H1 (cell line): ENCODE measurements at regions not wholly inside any gene's neighbourhood (a gene's known extent, or its start where the extent isn't known, plus 50 kb on each side); places are given as distances from the start of the nearest gene placed in this dataset.

Experiments
- ATF2 ChIP-seq: IDR thresholded peaks from 2 replicates; pipeline ENCODE4 v1.6.1; 2012; ENCODE audit warnings: low read length, inconsistent platforms
- ATF3 ChIP-seq: IDR thresholded peaks from 2 replicates; pipeline ENCODE4 v1.6.1; 2011; ENCODE audit warnings: low read depth, mild to moderate bottlenecking, low read length; ENCODE audit not compliant: insufficient read depth
- BACH1 ChIP-seq: IDR thresholded peaks from 2 replicates; pipeline ENCODE4 v1.6.1; 2012; ENCODE audit warnings: low read length, improper control_type of control experiment
- CEBPB ChIP-seq: IDR thresholded peaks from 2 replicates; pipeline ENCODE4 v1.6.1; 2012; ENCODE audit warnings: low read depth, low read length
- CHD2 ChIP-seq: IDR thresholded peaks from 2 replicates; pipeline ENCODE4 v1.6.1; 2012; ENCODE audit warnings: low read length, improper control_type of control experiment
- EZH2 ChIP-seq: fragments of 200-600 bp; sonication (generic); IDR thresholded peaks from 2 replicates; pipeline ENCODE4 v1.7.1; 2012; ENCODE audit warnings: low read depth, mild to moderate bottlenecking, moderate library complexity, low read length, inconsistent platforms; ENCODE audit not compliant: severe bottlenecking
- HDAC6 ChIP-seq: IDR thresholded peaks from one replicate; pipeline ENCODE4 v1.7.1; 2012; ENCODE audit warnings: low read depth, mild to moderate bottlenecking, inconsistent platforms, low read length, moderate library complexity
- JUN ChIP-seq: IDR thresholded peaks from 2 replicates; pipeline ENCODE4 v1.6.1; 2011; ENCODE audit warnings: low read depth, mild to moderate bottlenecking, improper control_type of control experiment, low read length
- MAX ChIP-seq: IDR thresholded peaks from 2 replicates; pipeline ENCODE4 v1.6.1; 2012; ENCODE audit warnings: inconsistent platforms
- POLR2A ChIP-seq, 2 experiments: IDR thresholded peaks; 1 replicate in 1 of 2; 2 replicates in 1 of 2; pipeline ENCODE4 v1.6.1; 2011; ENCODE audit warnings: low read depth in 2 of 2, low read length in 2 of 2, mild to moderate bottlenecking in 2 of 2; ENCODE audit errors: control extremely low read depth in 1 of 2
- POLR2AphosphoS5 ChIP-seq: IDR thresholded peaks from 2 replicates; pipeline ENCODE4 v1.6.1; 2011; ENCODE audit warnings: low read depth, low read length
- SIN3A ChIP-seq, 2 experiments: IDR thresholded peaks in 1 of 2; conservative IDR thresholded peaks in 1 of 2; 2 replicates each; pipeline ENCODE4 v1.6.1; 2011 to 2012; ENCODE audit warnings: low read length in 2 of 2, improper control_type of control experiment in 1 of 2, low read depth in 1 of 2, mild to moderate bottlenecking in 1 of 2
- TAF1 ChIP-seq: IDR thresholded peaks from 2 replicates; pipeline ENCODE4 v1.6.1; 2011; ENCODE audit warnings: mild to moderate bottlenecking, low read depth, low read length
- YY1 ChIP-seq: IDR thresholded peaks from 2 replicates; pipeline ENCODE4 v1.6.1; 2011; ENCODE audit warnings: low read depth, mild to moderate bottlenecking, low read length

- TF ChIP-seq SIN3A (conservative IDR thresholded peaks at IDR 0.05 in 1 of 2, IDR thresholded peaks at IDR 0.05 in 1 of 2; ENCODE audit: low read depth in 1 of 2, low read length in 2 of 2) (no peak), POLR2A (IDR thresholded peaks at IDR 0.05; ENCODE audit: control extremely low read depth in 1 of 2, low read depth in 2 of 2, low read length in 2 of 2) (no peak), ATF3 (no peak), POLR2AphosphoS5 (no peak), JUN (no peak), CHD2 (no peak), HDAC6 (no peak), TAF1 (no peak), EZH2 (no peak), MAX (no peak), ATF2 (no peak), YY1 (no peak), BACH1 (no peak), CEBPB (no peak)
Measured at GRCh38 chr3:81894598-81894997, 133.2 kb upstream of the GBE1 start.
